Keratinocyte (primary cell): ENCODE measurements at regions not wholly inside any gene's neighbourhood (a gene's known extent, or its start where the extent isn't known, plus 50 kb on each side); places are given as distances from the start of the nearest gene placed in this dataset.

ENCODE experiments used
- DNase-seq: peaks from one replicate; pipeline ENCODE4 v3.0.0-alpha.2; 2011; ENCODE audit warnings: low read depth, missing footprints, low spot score
- FAIRE-seq: peaks from 2 replicates; lab custom pipeline; 2011; peaks lifted over from hg19 to GRCh38; lab: Jason Lieb, UNC
- H2AFZ ChIP-seq: 2 replicates; pipeline ENCODE4 v1.6.0; 2012; ENCODE audit warnings: low read length, control low read depth, inconsistent platforms; ENCODE audit not compliant: control insufficient read depth
- H3K27ac ChIP-seq: 2 replicates; pipeline ENCODE4 v1.5.1; 2011; ENCODE audit warnings: low read length; ENCODE audit not compliant: control insufficient read depth, insufficient read depth
- H3K27me3 ChIP-seq: 3 replicates; pipeline ENCODE4 v1.6.0; 2011; ENCODE audit warnings: low read length; ENCODE audit not compliant: control insufficient read depth, insufficient read depth; ENCODE audit errors: extremely low read depth
- H3K36me3 ChIP-seq, 2 experiments: 2 replicates in 1 of 2; 3 replicates in 1 of 2; pipeline ENCODE4 v1.5.1; 2011; ENCODE audit warnings: low read length in 2 of 2, mild to moderate bottlenecking in 1 of 2; ENCODE audit not compliant: control insufficient read depth in 2 of 2, insufficient read depth in 2 of 2; ENCODE audit errors: extremely low read depth in 1 of 2
- H3K4me1 ChIP-seq: 3 replicates; pipeline ENCODE4 v1.5.1; 2011; ENCODE audit warnings: low read length; ENCODE audit not compliant: control insufficient read depth, insufficient read depth; ENCODE audit errors: extremely low read depth
- H3K4me2 ChIP-seq: 3 replicates; pipeline ENCODE4 v1.6.0; 2011; ENCODE audit warnings: low read depth, low read length; ENCODE audit not compliant: control insufficient read depth, insufficient read depth; ENCODE audit errors: extremely low read depth
- H3K4me3 ChIP-seq, 3 experiments: fragments of 200-600 bp in 1 of 3; sonication (generic) in 1 of 3; 2 replicates in 2 of 3; 3 replicates in 1 of 3; pipeline ENCODE4 v1.5.1; 2011 to 2016; ENCODE audit warnings: low read length in 3 of 3, mild to moderate bottlenecking in 3 of 3, control low read depth in 2 of 3, inconsistent platforms in 1 of 3, low read depth in 1 of 3, mixed read lengths in 1 of 3, mixed run types in 1 of 3, moderate library complexity in 1 of 3; ENCODE audit not compliant: control insufficient read depth in 2 of 3, insufficient read depth in 2 of 3; ENCODE audit errors: extremely low read depth in 1 of 3
- H3K79me2 ChIP-seq: 2 replicates; pipeline ENCODE4 v1.6.0; 2012; ENCODE audit warnings: low read length; ENCODE audit not compliant: control insufficient read depth, insufficient read depth
- H3K9ac ChIP-seq: 3 replicates; pipeline ENCODE4 v1.6.0; 2011; ENCODE audit warnings: low read length; ENCODE audit not compliant: control insufficient read depth, insufficient read depth; ENCODE audit errors: extremely low read depth
- H3K9me1 ChIP-seq: 3 replicates; pipeline ENCODE4 v1.6.0; 2011; ENCODE audit warnings: low read length; ENCODE audit not compliant: control insufficient read depth, insufficient read depth; ENCODE audit errors: extremely low read depth
- H3K9me3 ChIP-seq: 2 replicates; pipeline ENCODE4 v1.5.1; 2012; ENCODE audit warnings: low read depth, low read length; ENCODE audit not compliant: control insufficient read depth
- H4K20me1 ChIP-seq: 3 replicates; pipeline ENCODE4 v1.6.0; 2011; ENCODE audit warnings: low read length; ENCODE audit not compliant: control insufficient read depth, insufficient read depth; ENCODE audit errors: extremely low read depth
- EZH2 ChIP-seq: IDR thresholded peaks from one replicate; pipeline ENCODE4 v1.6.1; 2012; ENCODE audit warnings: inconsistent platforms, mild to moderate bottlenecking, low read length, moderate library complexity
- dilution Hi-C: fragments of 300-500 bp; cut with MboI; formaldehyde crosslinking; loops from one replicate; pipeline ENCODE4 v1.7.0; 2020; ENCODE audit warnings: low sequenced_read_pairs; ENCODE audit not compliant: extremely low pct_ligation_motif_present
- TF ChIP-seq, protein P1 (sequence below), 3 experiments: IDR thresholded peaks in 1 of 3; conservative IDR thresholded peaks in 1 of 3; optimal IDR thresholded peaks in 1 of 3; 2 replicates in 2 of 3; 3 replicates in 1 of 3; pipeline versions ENCODE3 to v1.5.1; 2011; ENCODE audit warnings: low read length in 3 of 3, mild to moderate bottlenecking in 3 of 3, moderate library complexity in 2 of 3, control low read depth in 1 of 3, inconsistent platforms in 1 of 3; ENCODE audit not compliant: insufficient read depth in 2 of 3; ENCODE audit errors: extremely low read depth in 1 of 3

DNA sequence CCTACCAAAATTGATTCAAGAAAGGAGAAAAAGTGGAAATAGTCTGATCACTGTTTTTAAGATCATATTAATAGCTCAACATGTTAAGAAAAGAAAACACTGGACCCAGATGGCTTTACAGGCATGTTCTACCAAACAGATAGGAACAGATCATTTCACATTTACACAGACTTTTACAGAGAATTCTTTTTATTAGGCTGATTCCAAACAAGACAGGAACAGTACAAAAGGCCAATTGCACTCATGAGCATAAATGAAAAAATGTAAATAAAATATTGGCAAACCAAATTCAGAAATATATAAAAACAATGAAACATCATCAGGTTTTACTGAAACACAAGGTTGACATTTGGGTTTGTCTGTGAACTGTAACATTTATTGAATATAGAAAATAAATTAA lies 106.5 kb downstream of the WNT5A start:
- Histone ChIP-seq H3K36me3 (no peaks in the 10 kb centered on the region), H3K4me1 (no peaks in the 10 kb centered on the region), H3K27ac (no peak overlapping the region), H2AFZ (no peak overlapping the region), H3K79me2 (no peaks in the 10 kb centered on the region), H3K9me3 (no peaks in the 10 kb centered on the region), H3K4me2 (no peak overlapping the region), H3K27me3 (no peaks in the 10 kb centered on the region), H3K9ac (no peak overlapping the region), H3K9me1 (no peaks in the 10 kb centered on the region), H4K20me1 (no peaks in the 10 kb centered on the region), H3K4me3 (no peak overlapping the region)
- dilution Hi-C loops: no loop called here
- FAIRE-seq (no peak), DNase-seq (no peak)
- TF ChIP-seq EZH2: no peak
- TF ChIP-seq, protein P1, sequence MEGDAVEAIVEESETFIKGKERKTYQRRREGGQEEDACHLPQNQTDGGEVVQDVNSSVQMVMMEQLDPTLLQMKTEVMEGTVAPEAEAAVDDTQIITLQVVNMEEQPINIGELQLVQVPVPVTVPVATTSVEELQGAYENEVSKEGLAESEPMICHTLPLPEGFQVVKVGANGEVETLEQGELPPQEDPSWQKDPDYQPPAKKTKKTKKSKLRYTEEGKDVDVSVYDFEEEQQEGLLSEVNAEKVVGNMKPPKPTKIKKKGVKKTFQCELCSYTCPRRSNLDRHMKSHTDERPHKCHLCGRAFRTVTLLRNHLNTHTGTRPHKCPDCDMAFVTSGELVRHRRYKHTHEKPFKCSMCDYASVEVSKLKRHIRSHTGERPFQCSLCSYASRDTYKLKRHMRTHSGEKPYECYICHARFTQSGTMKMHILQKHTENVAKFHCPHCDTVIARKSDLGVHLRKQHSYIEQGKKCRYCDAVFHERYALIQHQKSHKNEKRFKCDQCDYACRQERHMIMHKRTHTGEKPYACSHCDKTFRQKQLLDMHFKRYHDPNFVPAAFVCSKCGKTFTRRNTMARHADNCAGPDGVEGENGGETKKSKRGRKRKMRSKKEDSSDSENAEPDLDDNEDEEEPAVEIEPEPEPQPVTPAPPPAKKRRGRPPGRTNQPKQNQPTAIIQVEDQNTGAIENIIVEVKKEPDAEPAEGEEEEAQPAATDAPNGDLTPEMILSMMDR (optimal IDR thresholded peaks at IDR 0.05 in 1 of 3, IDR thresholded peaks at IDR 0.05 in 1 of 3, conservative IDR thresholded peaks at IDR 0.05 in 1 of 3; ENCODE audit: extremely low read depth in 1 of 3, insufficient read depth in 2 of 3, low read length in 3 of 3): no peak

DNA sequence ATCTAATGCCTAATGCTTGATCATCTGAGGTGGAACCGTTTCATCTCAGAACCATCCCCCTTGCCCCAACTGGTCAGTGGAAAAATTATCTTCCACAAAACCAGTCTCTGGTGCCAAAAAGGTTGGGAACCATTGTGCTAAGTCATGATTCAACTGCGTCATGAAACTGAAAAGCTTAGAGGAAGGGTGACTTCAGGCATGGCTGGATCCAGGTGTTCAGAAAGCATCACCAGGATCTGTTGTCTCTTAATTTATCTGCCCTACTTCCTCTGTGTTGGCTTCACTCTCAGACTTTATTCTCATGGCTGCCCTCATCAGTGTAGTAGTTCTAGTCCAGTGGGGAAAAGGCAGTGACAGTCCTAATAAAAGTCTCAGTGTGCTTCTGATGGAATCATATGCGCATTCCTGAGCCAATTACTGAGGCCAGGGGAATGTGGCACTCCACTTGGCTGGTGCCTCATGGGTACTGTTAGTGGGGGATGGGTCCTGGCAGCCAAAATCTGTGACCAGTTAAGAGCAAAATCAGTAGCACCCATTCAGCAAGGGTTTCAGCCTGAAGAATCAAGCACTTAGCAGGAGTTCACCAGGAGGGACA lies 110.3 kb downstream of the WNT5A start:
- Histone ChIP-seq H3K4me3 (no peak overlapping the region), H3K4me2 (no peak overlapping the region), H3K79me2 (no peaks in the 10 kb centered on the region), H3K27ac (no peak overlapping the region), H4K20me1 (no peaks in the 10 kb centered on the region), H3K9me1 (no peaks in the 10 kb centered on the region), H3K27me3 (no peaks in the 10 kb centered on the region), H3K4me1 (no peaks in the 10 kb centered on the region), H2AFZ (no peak overlapping the region), H3K9me3 (no peaks in the 10 kb centered on the region), H3K36me3 (no peaks in the 10 kb centered on the region), H3K9ac (no peak overlapping the region)
- FAIRE-seq (no peak), DNase-seq (no peak)
- TF ChIP-seq, protein P1 (optimal IDR thresholded peaks at IDR 0.05 in 1 of 3, IDR thresholded peaks at IDR 0.05 in 1 of 3, conservative IDR thresholded peaks at IDR 0.05 in 1 of 3; ENCODE audit: extremely low read depth in 1 of 3, insufficient read depth in 2 of 3, low read length in 3 of 3): no peak
- no peak for TF ChIP-seq EZH2
- dilution Hi-C loops: no loop called here
